Activated T-cell treated with anti-CD3 and anti-CD28 coated beads, Interleukin-2, amount 50 U/mL, for 1 hour (primary cell): ENCODE measurements at regions not wholly inside any gene's neighbourhood (a gene's known extent, or its start where the extent isn't known, plus 50 kb on each side); places are given as distances from the start of the nearest gene placed in this dataset.
A peak's percentile ranks its signal among the peaks of the same experiment; 100 is the strongest.

Experiments used
- DNase-seq: peaks from one replicate; pipeline ENCODE4 v3.0.0-alpha.2; 2020

- DNase-seq, result no peak
These were observed 111.9 kb upstream of the CDH2 start for GRCh38 chr18:28288784-28289183.

- DNase-seq, result no peak
These were observed 110.2 kb upstream of the CDH2 start for GRCh38 chr18:28287146-28287545.

- DNase-seq, result no peak
These were observed 107.2 kb upstream of the CDH2 start for GRCh38 chr18:28284132-28284531.

- no peak for DNase-seq
These were observed 104.5 kb upstream of the CDH2 start for GRCh38 chr18:28281400-28281799.

GRCh38 chr18:28269750-28270149 is 92.8 kb upstream of the CDH2 start:
- DNase-seq, result no peak

- DNase-seq, result no peak
These were observed 91.1 kb upstream of the CDH2 start for GRCh38 chr18:28267878-28268625.

GRCh38 chr18:28267276-28267675 is 90.3 kb upstream of the CDH2 start:
- no peak for DNase-seq

GRCh38 chr18:28256166-28256565 is 79.2 kb upstream of the CDH2 start:
- no peak for DNase-seq

GRCh38 chr18:28248653-28249052 is 71.7 kb upstream of the CDH2 start:
- DNase-seq, result no peak

- DNase-seq, result peak; percentile 24
These were observed 63.7 kb upstream of the CDH2 start for GRCh38 chr18:28240626-28241025.

- no peak for DNase-seq
These were observed 59.6 kb upstream of the CDH2 start for GRCh38 chr18:28236487-28236886.
